ENCODE measurements at regions not wholly inside any gene's neighbourhood (a gene's known extent, or its start where the extent isn't known, plus 50 kb on each side); places are given as distances from the start of the nearest gene placed in this dataset.

DNA sequence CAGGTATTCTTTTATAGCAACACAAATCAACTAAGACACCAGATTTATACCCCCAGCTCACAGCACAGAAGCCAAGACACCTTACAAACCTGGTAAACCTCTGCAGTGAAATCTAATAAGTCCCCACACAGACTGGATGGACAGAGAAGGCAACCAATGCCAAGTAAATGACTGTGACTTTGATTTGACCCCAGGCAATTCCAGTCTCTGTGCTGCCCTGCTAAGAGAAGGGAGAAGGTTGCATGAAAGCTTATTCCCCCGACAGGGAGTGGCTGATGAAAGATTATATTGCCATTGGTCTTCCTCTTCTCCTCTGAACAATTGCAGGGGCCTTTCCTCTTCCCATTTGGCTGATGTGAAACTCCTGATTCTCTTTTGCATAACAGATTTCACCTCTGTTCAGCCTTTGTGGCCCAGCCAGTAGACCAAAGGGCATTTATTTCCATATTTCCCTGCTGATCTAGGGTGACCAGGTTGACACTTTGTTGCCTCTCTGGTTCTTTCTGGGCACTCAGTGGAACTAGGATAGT lies 107.6 kb downstream of the ADRB2 start:
- H3K4me3 ChIP-seq (ENCODE audit: low read length in 2 of 2) = no peak overlapping the region
- CTCF ChIA-PET (ENCODE audit: partially characterized antibody) = no interaction called here
- H3K4me1 Mint-ChIP-seq = no peaks in the 10 kb centered on the region

DNA sequence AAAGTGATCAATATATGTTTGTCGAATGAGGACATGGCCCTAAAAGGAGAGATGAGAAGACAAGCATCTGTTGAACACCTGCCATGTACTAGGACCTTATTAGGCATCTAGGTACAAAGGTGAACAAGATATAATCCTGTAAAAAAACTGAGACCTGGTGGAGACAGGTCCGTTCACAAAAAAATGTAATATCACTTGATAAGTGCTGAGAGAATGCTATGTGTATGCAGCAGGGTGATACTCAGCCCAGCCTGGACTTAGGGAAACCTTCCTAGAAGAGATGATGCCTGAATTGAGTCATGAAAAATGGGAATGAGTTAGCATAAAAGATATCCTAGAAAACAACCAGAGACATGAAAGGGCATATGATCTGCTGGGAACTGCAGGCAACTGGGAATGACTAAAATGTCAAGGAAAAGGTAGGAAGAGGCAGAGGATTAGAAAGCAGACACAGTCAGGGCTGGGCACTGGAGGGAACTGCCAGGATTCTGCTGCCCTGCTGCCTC lies 108.5 kb downstream of the ADRB2 start:
- peak overlapping the region in 1 of 7 donors; percentile 6 for H3K27ac Mint-ChIP-seq
- peaks cover 1 to 4% of the 10 kb centered on the region in 2 donors for H3K27me3 Mint-ChIP-seq
- H3K27me3 ChIP-seq (ENCODE audit: insufficient read depth, low read length) = no peaks in the 10 kb centered on the region
- intact Hi-C loops (cut with micrococcal nuclease) = no loop called here
- H3K4me1 Mint-ChIP-seq = no peaks in the 10 kb centered on the region
- H3K4me3 ChIP-seq (ENCODE audit: low read length in 2 of 2) = no peak overlapping the region
- DNase-seq = no peak
- no peaks in the 10 kb centered on the region for H3K36me3 ChIP-seq (ENCODE audit: insufficient read depth, low read length)
- H3K9me3 Mint-ChIP-seq = peaks cover 0 to 2% (median 0%) of the 10 kb centered on the region in 8 donors
- POLR2A ChIA-PET (ENCODE audit: partially characterized antibody) = no interaction called here
- no peak overlapping the region for H3K27ac ChIP-seq (ENCODE audit: low read depth, low read length)
- H3K4me1 ChIP-seq (ENCODE audit: insufficient read depth, low read length) = no peaks in the 10 kb centered on the region
- no peaks in the 10 kb centered on the region for H3K36me3 Mint-ChIP-seq
- no peak overlapping the region for H3K4me3 Mint-ChIP-seq
- CTCF ChIA-PET (ENCODE audit: partially characterized antibody) = no interaction called here
- H3K9me3 ChIP-seq (ENCODE audit: control insufficient read depth in 1 of 2, low read length in 2 of 2) = no peaks in the 10 kb centered on the region

More for the DNA sequence above, 107.6 kb downstream of the ADRB2 start:
- DNase-seq = no peak
- H3K27ac Mint-ChIP-seq = no peak overlapping the region
- peaks cover 0 to 2% (median 0%) of the 10 kb centered on the region in 8 donors for H3K9me3 Mint-ChIP-seq
- no peaks in the 10 kb centered on the region for H3K27me3 ChIP-seq (ENCODE audit: insufficient read depth, low read length)
- no peak overlapping the region for H3K4me3 Mint-ChIP-seq
- H3K4me1 ChIP-seq (ENCODE audit: insufficient read depth, low read length) = no peaks in the 10 kb centered on the region
- no peaks in the 10 kb centered on the region for H3K9me3 ChIP-seq (ENCODE audit: control insufficient read depth in 1 of 2, low read length in 2 of 2)
- intact Hi-C loops (cut with micrococcal nuclease) = no loop called here
- H3K36me3 ChIP-seq (ENCODE audit: insufficient read depth, low read length) = no peaks in the 10 kb centered on the region
- POLR2A ChIA-PET (ENCODE audit: partially characterized antibody) = no interaction called here
- H3K27ac ChIP-seq (ENCODE audit: low read depth, low read length) = no peak overlapping the region
- H3K36me3 Mint-ChIP-seq = no peaks in the 10 kb centered on the region
- H3K27me3 Mint-ChIP-seq = peaks cover 1 to 4% of the 10 kb centered on the region in 2 donors

DNA sequence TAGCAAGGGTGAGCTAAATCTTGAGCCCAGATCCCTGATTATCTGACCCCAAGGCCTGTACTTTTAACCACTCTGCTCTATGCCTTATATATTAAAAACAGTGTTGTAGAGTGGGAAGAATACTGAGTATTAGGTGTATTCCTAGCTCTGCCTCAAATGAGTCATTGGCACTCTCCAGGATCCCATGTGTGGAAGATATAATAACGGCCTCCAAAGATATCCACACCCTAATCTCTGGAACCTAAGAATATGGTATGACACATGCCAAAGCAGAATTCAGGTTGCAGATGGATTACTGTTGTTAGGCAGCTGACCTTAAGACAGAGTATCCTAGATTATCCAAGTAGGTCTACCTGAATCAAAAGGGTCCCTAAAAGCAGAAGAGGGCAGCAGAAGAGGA lies 110.8 kb downstream of the ADRB2 start:
- CTCF ChIA-PET (ENCODE audit: partially characterized antibody) = interaction anchor here (0.9 to 1.2 kb wide), 4 partner anchors 10 to 20 kb away, joined by 3 to 5 read pairs (median 4); no protein-coding TSS in a partner anchor
- intact Hi-C loops (cut with micrococcal nuclease) = no loop called here

DNA sequence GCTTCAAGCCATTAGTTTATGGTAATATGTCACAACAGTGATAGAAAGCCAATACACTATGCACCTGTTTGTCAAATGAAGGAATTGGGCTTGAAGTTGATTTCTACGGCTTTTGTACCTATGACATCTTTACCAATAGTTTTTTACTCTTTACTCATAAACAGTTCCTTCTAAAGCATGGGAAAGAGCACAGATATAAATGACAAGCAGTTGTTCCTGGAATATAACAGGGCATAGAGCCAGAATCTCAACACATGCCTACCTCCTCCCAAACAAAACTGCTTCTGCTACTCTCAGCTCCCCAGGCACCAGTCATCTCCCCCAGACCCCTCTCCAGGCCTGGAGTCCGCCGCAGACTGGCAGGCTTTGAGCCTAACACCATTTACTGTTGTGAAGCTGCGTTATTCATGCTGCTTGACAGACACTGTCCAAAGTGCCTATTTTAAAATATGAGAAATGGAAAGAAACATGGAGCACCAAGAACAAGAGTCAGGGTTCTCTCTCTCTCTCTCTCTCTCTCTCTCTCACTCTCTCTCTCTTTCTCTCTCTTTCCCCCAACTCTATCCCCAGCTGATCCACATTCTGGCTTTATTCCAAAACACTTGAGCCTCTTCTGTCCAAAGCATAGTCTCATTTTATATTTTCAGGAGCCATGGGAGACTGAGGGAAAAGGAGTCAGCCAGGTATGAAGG lies 111.6 kb downstream of the ADRB2 start:
- no peak overlapping the region for H3K4me3 ChIP-seq (ENCODE audit: low read length in 2 of 2)
- no peaks in the 10 kb centered on the region for H3K27me3 ChIP-seq (ENCODE audit: insufficient read depth, low read length)
- Mint-ChIP-seq H3K36me3 (no peaks in the 10 kb centered on the region), H3K27me3 (peaks cover 2 to 6% of the 10 kb centered on the region in 2 donors), H3K9me3 (peaks cover 0 to 2% (median 0%) of the 10 kb centered on the region in 8 donors), H3K27ac (peak overlapping the region in 1 of 7 donors; percentile 22), H3K4me3 (no peak overlapping the region), H3K4me1 (no peaks in the 10 kb centered on the region)
- ChIA-PET CTCF (ENCODE audit: partially characterized antibody) (no interaction called here), POLR2A (ENCODE audit: partially characterized antibody) (no interaction called here)
- no peak for DNase-seq
- no peaks in the 10 kb centered on the region for H3K4me1 ChIP-seq (ENCODE audit: insufficient read depth, low read length)
- intact Hi-C loops (cut with micrococcal nuclease) = no loop called here
- no peaks in the 10 kb centered on the region for H3K9me3 ChIP-seq (ENCODE audit: control insufficient read depth in 1 of 2, low read length in 2 of 2)
- H3K27ac ChIP-seq (ENCODE audit: low read depth, low read length) = no peak overlapping the region
- no peaks in the 10 kb centered on the region for H3K36me3 ChIP-seq (ENCODE audit: insufficient read depth, low read length)

More for the DNA sequence above, 110.8 kb downstream of the ADRB2 start:
- Histone ChIP-seq H3K36me3 (ENCODE audit: insufficient read depth, low read length) (no peaks in the 10 kb centered on the region), H3K4me3 (ENCODE audit: low read length in 2 of 2) (no peak overlapping the region), H3K4me1 (ENCODE audit: insufficient read depth, low read length) (no peaks in the 10 kb centered on the region), H3K9me3 (ENCODE audit: control insufficient read depth in 1 of 2, low read length in 2 of 2) (no peaks in the 10 kb centered on the region), H3K27ac (ENCODE audit: low read depth, low read length) (no peak overlapping the region), H3K27me3 (ENCODE audit: insufficient read depth, low read length) (no peaks in the 10 kb centered on the region)
- Mint-ChIP-seq H3K4me1 (no peaks in the 10 kb centered on the region), H3K36me3 (no peaks in the 10 kb centered on the region), H3K9me3 (peaks cover 0 to 2% (median 0%) of the 10 kb centered on the region in 8 donors), H3K27me3 (peaks cover 2 to 6% of the 10 kb centered on the region in 2 donors), H3K27ac (no peak overlapping the region), H3K4me3 (no peak overlapping the region)
- POLR2A ChIA-PET (ENCODE audit: partially characterized antibody) = no interaction called here
- DNase-seq = no peak

DNA sequence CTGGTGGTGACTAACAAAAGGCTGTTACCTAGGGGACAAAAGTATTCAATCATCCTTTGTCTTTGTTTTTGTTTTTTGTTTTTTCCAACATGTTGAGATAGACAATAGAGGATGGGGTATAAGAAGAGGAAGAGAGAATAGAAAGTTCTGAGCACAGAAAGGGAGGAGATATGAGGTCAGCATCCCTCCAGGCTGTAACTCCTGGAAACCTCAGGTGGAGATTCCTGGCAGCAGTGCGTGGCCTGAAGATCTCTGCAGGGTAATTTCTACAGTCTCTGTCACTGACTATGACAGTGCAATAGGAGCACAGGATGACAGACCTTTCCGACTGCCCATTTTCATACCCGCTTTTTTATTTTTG lies 112.1 kb downstream of the ADRB2 start:
- intact Hi-C loops (cut with micrococcal nuclease) = no loop called here
- H3K4me3 ChIP-seq (ENCODE audit: low read length in 2 of 2) = no peak overlapping the region
- no peaks in the 10 kb centered on the region for H3K36me3 ChIP-seq (ENCODE audit: insufficient read depth, low read length)
- no peak overlapping the region for H3K4me3 Mint-ChIP-seq
- H3K27me3 Mint-ChIP-seq = peaks cover 2 to 6% of the 10 kb centered on the region in 2 donors
- H3K27me3 ChIP-seq (ENCODE audit: insufficient read depth, low read length) = no peaks in the 10 kb centered on the region
- no peak for DNase-seq
- H3K9me3 Mint-ChIP-seq = peaks cover 0 to 2% (median 0%) of the 10 kb centered on the region in 8 donors
- H3K4me1 ChIP-seq (ENCODE audit: insufficient read depth, low read length) = no peaks in the 10 kb centered on the region
- CTCF ChIA-PET (ENCODE audit: partially characterized antibody) = no interaction called here
- no peak overlapping the region for H3K27ac ChIP-seq (ENCODE audit: low read depth, low read length)
- H3K27ac Mint-ChIP-seq = peak overlapping the region in 1 of 7 donors; percentile 22
- H3K9me3 ChIP-seq (ENCODE audit: control insufficient read depth in 1 of 2, low read length in 2 of 2) = no peaks in the 10 kb centered on the region
- POLR2A ChIA-PET (ENCODE audit: partially characterized antibody) = no interaction called here
- no peaks in the 10 kb centered on the region for H3K4me1 Mint-ChIP-seq
- H3K36me3 Mint-ChIP-seq = no peaks in the 10 kb centered on the region

DNA sequence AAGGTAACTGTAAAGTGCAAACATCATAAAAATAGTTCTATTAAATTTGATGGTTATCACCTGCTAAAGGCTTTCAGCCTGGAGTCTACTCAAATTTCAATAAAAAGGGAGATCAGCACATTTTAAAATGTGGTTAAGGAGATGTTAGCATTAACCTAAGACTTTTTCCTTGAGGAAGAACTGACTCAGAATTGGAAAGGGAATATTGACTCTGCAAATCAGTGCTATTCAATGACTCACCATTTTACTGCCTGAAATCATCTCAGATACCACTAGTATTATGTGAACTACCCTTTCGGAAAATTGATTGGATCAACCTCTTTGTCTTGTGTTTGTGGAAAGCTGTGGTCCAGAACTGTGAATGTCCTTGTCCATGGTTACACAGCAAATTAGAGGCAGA lies 113.3 kb downstream of the ADRB2 start:
- intact Hi-C loops (cut with micrococcal nuclease) = no loop called here
- no peak for DNase-seq
- no peaks in the 10 kb centered on the region for H3K9me3 Mint-ChIP-seq
- peaks cover 2 to 6% of the 10 kb centered on the region in 2 donors for H3K27me3 Mint-ChIP-seq
- H3K9me3 ChIP-seq (ENCODE audit: control insufficient read depth in 1 of 2, low read length in 2 of 2) = no peaks in the 10 kb centered on the region
- no peaks in the 10 kb centered on the region for H3K36me3 Mint-ChIP-seq
- no peaks in the 10 kb centered on the region for H3K27me3 ChIP-seq (ENCODE audit: insufficient read depth, low read length)
- no peak overlapping the region for H3K4me3 Mint-ChIP-seq
- ChIA-PET POLR2A (ENCODE audit: partially characterized antibody) (no interaction called here), CTCF (ENCODE audit: partially characterized antibody) (interaction anchor here (1.7 kb wide), 1 partner anchor 12 kb away, joined by 4 read pairs; no protein-coding TSS in a partner anchor)
- no peaks in the 10 kb centered on the region for H3K4me1 ChIP-seq (ENCODE audit: insufficient read depth, low read length)
- no peaks in the 10 kb centered on the region for H3K4me1 Mint-ChIP-seq
- H3K4me3 ChIP-seq (ENCODE audit: low read length in 2 of 2) = no peak overlapping the region
- H3K36me3 ChIP-seq (ENCODE audit: insufficient read depth, low read length) = no peaks in the 10 kb centered on the region
- H3K27ac Mint-ChIP-seq = no peak overlapping the region
- H3K27ac ChIP-seq (ENCODE audit: low read depth, low read length) = no peak overlapping the region

DNA sequence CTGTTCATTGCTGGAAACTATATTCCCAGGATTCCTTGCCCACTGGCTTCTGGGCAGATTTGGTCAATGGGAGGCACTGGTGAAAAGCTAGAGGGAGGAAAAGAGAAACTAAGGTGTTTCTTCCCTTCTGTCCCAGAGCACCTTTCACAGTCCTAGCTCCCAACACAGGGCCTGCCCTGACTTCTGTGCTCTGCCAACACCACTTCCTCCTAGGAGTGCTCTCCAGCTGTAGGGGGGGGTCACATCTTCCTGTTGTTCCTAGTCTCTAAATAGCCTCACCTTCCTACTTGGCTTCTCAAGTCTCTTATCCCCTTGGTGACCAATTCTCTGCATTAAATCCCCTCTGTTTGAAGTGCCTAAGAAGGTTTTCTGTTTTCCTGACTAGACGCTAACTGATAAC lies 115.4 kb downstream of the ADRB2 start:
- Mint-ChIP-seq H3K4me3 (no peak overlapping the region), H3K9me3 (no peaks in the 10 kb centered on the region)

More for the DNA sequence above, 115.4 kb downstream of the ADRB2 start:
- H3K4me1 Mint-ChIP-seq = no peaks in the 10 kb centered on the region
- no peaks in the 10 kb centered on the region for H3K36me3 Mint-ChIP-seq
- Histone ChIP-seq H3K36me3 (ENCODE audit: insufficient read depth, low read length) (no peaks in the 10 kb centered on the region), H3K27ac (ENCODE audit: low read depth, low read length) (no peak overlapping the region), H3K27me3 (ENCODE audit: insufficient read depth, low read length) (no peaks in the 10 kb centered on the region), H3K4me1 (ENCODE audit: insufficient read depth, low read length) (no peaks in the 10 kb centered on the region), H3K9me3 (ENCODE audit: control insufficient read depth in 1 of 2, low read length in 2 of 2) (no peaks in the 10 kb centered on the region), H3K4me3 (ENCODE audit: low read length in 2 of 2) (no peak overlapping the region)
- peaks cover 0 to 4% of the 10 kb centered on the region in 2 donors for H3K27me3 Mint-ChIP-seq
- peak overlapping the region in 1 of 7 donors; percentile 42 for H3K27ac Mint-ChIP-seq
- CTCF ChIA-PET (ENCODE audit: partially characterized antibody) = interaction anchor here (1.2 kb wide), 1 partner anchor 16 kb away, joined by 3 read pairs; no protein-coding TSS in a partner anchor
- no peak for DNase-seq
- POLR2A ChIA-PET (ENCODE audit: partially characterized antibody) = no interaction called here
- intact Hi-C loops (cut with micrococcal nuclease) = no loop called here
